ENCODE measurements at regions not wholly inside any gene's neighbourhood (a gene's known extent, or its start where the extent isn't known, plus 50 kb on each side); places are given as distances from the start of the nearest gene placed in this dataset.

DNA sequence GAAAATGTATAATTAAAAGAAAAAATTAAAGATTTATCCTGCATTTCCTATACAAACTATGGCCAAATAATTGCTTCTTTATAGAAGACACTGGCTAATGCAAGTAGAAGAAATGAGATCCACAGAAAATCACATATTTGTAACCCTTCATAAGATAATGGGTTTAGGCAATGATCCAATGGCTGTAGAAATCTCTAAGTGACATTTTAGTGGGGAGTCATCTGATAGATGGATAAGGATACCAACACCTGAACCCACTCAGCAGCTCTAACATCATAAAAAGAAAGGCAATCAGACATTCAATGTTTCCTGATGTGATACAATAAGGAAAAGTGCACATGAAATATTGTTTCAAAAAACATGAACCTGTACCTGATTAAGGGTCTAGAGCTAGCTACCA lies 297.5 kb downstream of the CXCL12 start:
- DNase-seq, result no peak

DNA sequence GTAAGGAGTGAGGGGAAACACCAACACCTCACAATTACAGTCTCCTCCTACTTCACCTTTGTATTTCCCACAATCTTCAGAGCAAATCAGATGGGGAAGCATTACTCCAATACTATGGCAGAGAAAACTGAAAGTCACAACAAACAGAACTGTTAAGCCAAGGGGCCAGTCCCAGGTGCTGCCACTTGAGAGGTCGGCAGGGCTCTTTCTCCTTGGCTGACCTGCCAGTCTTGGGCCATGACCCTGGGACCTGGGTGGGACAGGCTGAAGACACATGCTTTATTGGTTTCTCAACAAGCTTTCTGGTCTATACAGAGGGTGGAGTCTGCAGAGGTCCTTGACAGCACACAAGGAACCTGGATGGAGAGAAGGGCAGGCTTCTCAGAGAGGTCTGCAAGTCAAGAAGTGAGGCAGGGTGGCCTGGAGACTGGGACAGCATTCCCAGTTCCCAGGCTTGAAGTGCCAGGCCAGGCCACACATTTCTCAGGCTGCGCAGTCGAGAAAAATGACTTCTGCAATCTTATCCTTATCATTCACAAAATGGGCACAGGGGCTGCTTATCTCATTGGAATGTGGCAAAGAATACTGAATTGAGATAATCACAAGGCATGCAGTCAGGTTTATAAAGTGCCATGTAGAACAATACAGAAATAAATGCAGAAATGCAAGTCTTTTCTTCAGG lies 301.0 kb downstream of the CXCL12 start:
- no peak for DNase-seq

DNA sequence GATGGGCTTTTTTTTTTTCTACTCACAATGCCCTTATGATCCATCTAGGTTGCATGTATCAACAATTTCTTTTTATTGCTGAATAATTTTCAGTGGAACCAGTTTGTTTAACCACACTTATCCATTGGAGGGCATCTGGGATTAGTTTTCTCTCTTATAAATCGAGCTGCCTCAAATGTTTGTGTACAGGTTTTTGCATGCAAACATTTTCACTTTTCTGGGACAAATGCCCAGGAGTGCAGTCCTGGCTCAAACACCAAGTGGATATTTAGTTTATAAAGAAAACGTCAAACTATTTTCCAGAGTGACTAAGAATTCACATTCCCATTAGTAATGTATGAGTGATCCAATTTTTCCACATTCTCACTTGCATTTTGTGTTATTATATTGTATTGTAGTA lies 313.4 kb downstream of the CXCL12 start:
- DNase-seq, result no peak

DNA sequence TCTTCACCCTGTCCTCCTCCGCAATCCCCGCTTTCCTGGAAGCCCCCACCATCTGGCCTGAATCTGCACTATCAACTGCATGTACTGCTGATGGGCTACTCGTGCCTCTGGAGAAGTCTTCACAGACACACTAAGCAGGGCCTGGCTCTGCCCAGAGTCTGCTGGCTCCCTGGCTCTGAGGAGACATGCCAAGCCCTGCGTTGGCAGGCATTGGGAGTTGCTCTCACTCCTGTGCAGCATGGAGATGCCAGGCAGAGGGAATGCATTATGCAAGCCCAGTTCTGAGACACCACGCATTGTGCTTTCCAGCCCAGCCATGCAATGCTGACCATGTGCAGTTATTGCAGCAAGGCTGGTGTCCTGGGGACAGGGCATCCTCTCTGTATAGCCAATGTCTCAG lies 314.6 kb downstream of the CXCL12 start:
- DNase-seq, result no peak

DNA sequence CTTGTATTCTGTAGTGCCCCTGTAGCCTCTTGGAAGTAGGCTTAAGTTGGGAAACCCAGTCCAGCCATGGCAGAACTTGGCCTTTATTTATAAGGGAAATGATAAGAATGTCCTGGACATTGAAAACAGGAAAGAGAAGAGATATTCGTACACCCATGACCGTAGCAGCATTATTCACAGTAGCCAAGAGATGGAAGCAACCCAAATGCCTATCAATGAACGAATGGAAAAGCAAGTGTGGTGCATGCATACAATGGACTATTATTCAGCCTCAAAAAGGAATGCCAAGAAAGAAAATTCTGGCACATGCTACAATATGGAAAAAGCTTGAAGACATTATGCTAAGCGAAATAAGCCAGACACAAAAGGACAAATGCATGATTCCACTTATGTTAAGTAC lies 315.3 kb downstream of the CXCL12 start:
- DNase-seq, result no peak

DNA sequence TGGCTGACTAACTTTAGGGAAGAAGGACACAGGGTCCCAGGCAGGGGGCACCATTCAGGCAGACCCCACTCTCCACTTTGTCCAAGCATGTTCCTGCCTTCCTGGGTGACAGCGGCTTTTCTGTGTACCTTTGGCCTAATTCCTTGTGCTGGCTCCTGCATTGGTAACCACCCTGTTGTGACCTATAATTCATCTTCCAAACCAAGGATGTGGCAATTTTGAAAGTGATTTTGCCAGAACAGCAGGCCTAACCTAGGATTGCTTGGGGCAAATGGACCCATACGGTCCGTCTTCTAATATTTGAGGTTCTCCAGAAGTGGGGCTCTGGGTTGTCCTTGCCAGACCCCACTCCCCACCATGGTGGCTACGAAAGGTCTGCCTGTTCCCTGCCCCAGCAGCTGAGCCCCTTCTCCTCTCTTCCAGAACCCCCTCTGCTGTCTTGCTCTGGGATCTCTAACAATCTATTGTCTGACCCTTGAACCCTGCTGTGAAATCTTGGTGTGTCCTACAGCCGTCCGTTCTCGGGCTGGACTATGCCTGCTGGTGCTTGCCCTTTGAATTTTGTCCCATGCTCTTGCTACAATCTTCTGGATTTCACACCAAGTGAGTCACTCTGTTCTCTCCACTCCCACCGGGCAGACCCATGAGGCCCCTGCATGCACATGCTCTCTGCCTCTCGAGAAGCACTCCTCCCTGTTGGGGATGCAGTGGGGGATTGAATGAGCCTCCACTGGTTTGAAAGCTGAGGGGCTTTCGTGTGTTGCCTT lies 316.0 kb downstream of the CXCL12 start:
- DNase-seq, result no peak

DNA sequence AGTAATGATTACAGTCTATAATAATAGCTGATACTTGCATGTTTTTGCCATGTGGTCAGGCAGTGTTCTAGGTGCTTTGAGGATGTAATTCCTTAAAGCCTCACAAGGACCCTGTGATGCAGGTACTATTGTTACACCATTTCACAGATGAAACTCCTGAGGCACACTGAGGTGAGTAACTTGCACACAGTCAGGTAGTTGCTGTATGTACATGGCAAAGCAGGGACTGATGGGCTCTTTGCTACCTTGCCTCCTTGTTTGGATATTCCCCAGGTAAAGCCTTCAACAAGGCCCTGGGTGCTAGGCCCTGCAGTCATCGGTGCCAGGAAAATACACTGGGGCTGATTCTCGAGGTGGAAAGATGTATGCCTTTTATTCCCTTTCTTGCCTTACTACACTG lies 317.5 kb downstream of the CXCL12 start:
- no peak for DNase-seq

DNA sequence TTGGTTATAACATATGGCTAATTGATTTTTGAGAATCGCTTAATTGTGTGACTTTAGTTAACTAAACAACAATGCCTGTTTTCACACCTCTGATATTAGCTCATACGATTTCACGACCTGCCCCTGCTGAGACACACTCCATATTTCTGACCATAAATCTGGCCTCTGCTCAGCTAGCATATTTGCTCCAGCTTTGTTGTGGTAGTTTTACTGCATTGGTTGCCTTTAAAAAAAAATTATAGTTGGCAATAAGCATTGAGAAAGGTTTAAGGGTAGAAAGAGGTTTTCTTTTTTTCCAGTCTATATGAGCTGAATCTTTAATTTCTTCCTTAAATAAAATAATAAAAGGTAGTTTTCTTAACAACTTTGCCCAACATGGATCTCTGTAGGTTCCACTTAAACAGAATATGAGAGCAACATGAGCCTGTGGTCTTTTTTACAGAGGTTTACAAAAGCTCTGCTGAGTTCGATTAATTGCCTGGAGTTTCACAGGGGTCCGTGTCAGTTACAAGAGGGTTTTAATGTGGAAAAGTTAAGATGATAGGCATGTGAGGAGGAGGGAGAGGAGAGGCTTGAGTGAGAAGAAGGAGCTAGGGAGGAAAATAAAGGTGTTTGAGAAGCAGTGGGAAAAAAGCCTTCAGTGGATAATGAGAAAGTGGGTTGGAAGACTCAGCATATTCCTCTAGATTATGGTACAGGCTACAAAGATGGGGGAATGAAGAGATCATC lies 318.2 kb downstream of the CXCL12 start:
- no peak for DNase-seq

DNA sequence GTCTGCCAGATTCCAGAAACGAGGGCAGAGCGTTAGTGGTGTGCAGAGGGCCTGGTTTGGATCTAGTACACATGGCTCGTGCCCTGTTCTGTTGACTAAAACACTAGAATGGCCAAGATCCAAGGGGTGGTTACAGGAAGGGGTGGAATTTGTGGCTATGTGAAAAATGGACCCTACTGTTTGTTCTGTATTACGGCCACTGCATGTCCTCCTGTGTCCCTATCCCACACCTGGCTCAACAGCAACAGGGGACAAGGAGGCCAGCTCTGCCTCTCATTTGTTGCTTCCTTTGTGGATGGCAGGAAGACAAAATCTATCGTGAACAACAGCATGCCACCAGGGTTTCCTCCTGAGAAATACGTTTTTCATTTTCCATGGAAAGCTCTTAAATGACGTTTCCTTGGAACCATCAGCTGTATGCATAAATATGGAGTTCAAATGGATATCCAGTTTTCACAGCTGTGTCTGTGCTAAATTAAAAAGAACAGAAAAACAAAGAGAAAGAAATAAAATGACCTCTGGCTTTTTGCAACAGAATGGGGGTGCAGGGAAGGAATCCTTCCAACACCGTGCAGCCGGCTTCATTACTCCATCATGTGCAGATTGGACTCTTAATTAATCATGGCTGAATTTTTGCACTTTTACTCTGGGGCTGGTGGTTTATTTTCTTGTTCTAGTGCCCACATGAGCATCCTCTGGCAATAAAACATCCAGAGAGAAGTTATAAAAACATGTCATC lies 318.9 kb downstream of the CXCL12 start:
- DNase-seq, result no peak

DNA sequence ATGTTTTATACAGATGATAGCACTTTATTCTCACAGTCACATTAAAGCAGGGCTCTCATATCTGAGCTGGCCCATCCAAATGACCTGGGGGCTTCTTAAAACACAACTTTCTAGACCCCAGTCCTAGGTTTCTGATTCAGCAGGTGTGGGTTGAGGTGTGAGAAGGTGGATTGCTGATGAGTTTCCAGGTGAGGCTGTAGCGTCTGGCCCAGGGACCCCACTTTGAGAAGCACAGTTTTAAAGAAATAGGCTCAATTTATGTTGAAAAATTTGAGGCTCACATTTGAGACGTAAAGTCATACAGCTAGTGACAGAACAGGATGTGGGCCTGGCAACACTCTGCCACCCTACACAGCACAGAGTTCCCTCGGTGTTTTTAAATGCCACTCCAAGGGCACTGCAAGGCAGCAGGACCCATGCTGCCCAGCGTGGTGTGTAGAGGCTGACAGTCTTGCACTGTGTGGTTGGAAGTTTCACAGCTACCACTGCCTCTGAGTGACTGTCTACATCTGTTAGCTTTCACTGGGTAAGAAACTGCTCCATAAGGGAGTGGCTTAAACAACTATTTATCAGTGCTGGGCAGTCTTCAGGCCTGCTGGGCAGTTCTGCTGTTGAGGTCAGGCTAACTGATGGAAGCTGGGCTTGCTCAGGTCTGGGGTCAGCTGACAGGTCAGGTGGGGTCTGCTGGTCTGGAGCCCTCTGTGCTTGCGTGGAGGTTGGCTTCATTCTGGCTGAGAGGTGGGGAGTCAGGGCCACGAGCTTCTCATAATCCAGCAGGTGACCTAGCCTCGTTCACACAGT lies 319.7 kb downstream of the CXCL12 start:
- no peak for DNase-seq

DNA sequence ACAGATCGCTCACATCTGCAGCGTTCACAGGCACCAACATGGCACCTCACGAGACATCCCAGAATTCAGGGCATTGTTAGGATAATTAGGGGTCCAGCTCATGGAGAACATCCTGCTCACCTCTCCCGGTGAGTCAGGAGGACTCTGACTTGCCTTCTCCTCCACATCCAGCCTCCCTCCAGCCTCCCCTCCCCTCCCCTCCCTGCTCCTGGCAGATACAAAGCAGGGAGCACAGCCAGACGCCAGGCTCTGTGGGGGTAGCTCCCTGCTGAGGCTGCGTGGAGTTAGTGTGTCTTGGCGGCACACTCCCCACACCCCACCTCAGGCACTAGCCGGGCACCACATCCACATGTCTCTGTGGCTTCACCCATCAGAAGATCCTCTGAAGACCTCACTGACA lies 320.6 kb downstream of the CXCL12 start:
- DNase-seq, result no peak

DNA sequence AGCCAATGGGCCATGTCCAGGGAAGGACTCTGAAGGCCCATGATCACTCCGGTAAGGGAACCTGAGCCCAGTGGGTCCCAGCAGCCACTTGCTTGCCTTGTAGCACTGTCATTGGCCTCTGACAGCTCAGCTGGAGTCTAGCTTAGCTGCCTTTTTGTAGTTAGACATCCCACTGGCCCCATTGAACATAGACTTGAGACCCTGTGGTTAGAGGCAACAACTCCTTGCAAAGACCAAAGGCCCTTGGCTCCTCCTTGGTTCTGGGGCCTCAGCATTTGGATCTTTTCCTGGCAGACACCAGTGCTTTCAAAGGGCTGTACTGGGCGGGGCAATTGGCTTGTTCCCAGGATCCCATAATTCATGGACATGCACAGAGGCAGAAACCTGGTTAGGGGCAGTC lies 321.2 kb downstream of the CXCL12 start:
- DNase-seq, result no peak

DNA sequence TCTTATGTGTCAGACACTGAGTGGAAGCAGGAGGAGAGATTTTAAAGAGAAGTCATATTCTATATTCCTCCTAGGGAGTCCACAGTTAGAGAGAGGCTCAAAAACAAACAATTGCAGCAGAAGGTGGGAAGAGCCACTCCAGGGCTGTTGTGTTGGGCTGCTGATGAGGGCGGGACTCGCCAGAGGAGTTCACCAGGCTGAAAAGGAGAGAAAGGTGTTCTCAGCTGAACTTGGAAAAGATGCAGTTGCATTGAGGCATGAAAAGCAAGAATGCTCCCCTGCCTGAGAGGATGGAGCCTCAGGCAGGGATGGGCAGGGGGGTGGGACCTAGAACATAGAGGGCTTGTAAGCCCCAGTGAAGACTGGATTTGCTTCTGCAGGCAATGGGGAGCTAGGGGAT lies 324.2 kb downstream of the CXCL12 start:
- no peak for DNase-seq

DNA sequence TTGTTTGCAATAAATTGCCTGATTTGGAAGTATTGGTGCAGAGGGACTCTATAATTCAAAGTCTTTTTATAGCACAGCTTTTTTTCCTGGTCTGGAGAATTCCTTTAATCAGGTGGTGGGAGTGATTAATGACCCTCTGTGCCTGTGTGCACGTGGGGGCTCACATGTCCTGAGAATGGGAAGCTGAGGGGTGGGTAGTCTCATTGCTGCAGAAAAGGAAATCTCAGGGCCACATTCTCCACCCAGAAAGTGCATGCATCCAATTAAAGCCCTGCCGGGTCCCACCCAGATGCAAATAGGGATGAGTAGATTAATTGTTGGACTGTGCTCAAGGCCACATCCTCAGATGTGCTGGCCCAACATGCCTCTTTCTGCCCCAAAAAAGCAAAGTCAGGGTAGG lies 324.7 kb downstream of the CXCL12 start:
- DNase-seq, result no peak

DNA sequence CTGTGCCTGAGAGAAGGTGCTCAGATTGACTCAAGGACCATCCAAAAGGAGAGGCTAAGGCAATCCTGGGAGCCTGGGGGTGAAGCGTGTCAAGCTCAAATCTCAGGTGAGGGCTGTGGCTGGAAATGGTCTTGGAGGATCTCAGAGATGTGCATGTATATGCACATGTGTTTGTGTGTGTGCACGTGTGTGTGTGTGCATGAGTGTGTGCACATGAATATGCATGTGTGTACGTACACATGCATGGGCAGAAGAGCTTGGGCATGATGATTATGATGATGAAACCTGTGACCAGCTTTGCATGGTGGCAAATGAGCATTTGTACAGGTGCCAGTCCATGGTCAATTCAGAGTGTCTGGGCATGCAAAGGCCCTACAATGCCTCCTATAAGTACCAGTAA lies 326.6 kb downstream of the CXCL12 start:
- DNase-seq, result no peak

DNA sequence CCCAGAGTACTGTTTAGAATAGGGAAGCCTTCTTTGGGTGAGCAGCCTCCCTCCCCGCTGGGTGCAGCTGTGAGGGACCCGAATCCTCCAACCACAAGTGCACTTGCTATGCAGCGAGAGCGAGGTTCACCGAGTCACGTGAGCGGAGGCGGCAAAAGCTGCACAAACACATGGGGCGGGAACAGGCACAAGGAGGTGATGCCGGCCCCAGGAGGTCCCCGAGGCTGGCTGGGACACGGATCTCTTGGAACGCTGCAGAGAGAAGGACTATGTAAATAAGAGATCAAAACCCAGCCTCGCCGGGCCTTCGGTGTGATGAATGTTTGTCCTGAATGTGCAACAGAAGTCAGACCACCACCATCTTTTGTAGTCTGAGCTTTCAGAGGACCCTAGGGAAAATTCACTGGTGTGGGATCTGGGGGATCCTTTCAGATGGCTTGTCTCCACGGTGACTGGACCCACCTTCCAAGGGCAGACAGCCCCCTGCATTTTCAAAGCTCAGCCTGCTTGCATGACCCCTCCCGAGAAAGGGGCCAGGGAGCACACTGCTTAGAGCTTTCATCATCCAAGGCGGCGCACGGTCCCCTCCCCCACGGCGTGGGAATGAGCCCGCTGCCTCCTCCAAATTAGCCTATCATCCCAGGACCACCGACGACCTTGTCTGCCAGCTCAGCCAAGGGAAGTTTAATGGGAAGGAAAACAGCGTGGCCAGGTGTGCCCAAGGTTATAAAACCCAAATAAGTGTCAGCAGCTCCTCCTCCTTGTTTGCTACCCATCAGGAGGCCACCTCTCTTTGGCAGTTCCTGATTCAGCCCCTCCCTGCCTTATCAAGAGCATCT lies 327.7 kb downstream of the CXCL12 start:
- DNase-seq, result no peak

DNA sequence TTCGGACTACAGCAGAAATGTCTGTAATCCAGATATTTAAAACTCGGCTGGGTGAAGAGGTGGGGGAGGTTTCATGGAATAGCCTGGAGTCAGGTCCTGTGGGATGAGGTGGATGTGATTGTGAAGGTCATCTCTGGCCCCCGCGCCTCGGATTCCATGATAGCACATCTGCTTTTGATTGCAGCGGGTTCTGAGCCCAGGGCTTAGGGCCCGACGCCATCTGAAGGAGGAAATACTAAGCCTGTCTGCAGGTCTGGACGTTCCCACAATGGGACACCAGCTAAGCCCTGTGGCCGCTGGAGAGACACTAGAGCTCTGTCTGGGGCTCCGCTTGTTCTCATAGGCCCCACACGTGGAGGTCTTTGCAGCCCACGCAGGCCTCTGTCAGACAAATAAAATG lies 328.7 kb downstream of the CXCL12 start:
- DNase-seq, result no peak

DNA sequence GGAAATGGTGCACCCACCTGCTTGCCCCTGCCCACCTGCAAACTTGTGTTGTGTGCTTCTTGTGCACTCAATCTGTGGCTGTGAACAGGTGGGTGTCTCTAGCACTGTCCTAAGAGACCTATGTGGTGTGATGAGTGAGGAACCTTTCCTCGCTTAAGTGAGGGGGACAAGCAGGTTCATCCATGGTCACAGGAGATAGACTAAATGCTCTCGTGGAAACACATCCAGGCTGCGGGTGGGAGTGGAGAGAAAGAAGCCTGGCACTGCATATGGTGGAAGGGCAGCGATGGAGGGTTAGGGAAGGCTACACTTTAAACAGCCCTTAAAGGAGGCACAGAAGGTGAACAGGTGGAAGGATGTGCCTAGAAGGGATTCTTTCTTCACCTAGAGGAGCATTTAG lies 330.9 kb downstream of the CXCL12 start:
- DNase-seq, result no peak

DNA sequence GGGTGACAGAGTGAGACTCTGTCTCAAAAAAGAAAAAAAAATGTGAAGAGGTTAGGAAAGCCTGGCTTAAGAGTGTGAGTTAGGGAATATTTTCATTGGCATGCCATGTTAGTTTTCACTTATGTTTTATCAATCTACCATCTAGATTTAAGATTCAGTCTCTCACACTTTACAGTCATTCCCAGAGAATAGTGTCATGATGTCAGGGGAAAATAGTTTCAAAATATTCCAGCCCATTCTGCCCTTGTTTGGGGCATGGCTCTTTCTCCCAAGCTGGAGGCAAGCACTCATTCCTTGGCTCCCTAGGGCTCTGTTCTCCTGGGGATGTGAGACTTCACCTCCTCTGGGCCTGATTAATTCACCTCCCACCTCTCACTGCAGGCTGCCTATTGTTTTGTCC lies 331.5 kb downstream of the CXCL12 start:
- DNase-seq, result no peak

DNA sequence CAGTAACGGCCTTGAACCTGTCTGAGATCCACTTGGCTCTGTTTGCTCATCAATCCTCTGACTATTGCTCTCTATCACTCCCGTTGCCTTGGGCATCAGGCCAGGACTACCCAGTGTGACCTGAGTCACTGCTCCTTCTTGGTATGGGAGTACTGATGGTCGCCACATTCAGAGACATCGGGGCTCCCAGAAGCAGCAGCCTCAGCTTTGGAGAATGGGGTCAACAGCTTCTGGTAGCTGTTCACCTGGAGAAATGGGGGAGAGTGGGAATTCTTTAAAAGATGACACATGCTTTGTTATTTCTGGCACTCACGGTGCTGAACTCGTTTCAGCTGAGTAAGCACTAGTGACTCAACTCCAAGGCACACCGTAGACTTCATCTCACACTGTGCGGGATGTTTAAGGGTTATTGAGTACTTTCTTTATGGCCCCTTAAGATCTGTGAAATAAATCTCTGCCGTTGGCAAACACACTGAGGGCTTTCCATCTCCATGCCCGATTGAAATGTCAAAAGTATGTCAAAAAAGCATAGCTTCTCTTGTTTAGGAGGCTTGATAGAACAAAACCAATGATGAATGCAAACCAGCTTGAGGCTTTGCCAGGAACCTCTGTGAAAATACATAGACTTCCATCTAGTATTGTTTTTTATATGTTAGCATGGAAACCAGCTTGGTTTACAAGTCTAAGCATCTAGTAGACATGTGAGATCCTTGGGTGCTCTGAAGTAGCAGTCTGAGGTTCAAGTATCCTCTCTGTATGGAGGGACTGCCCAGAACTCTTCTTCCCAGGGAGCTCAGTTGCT lies 333.1 kb downstream of the CXCL12 start:
- DNase-seq, result no peak

DNA sequence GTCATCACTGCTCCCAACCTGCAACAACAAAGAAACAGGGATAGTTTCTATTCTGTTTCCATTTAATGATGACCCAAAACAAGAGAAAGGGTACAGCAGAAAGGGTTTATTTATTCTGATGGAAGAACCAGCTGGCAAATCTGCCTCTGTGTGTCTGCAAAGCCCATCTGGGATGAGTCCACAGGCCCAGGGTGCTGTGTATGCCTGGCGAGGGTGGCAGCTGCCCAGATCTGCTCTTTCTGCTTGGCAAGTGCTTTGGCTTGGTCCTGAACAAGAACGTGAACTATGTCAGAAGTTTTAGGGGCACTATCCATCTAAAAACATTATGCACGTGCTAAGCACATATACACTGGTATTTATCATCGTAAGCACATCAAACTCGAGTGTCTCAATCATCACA lies 333.8 kb downstream of the CXCL12 start:
- DNase-seq, result no peak

All from suppressor macrophage (primary cell).